ENCODE measurements at regions not wholly inside any gene's neighbourhood (a gene's known extent, or its start where the extent isn't known, plus 50 kb on each side); places are given as distances from the start of the nearest gene placed in this dataset.

DNA sequence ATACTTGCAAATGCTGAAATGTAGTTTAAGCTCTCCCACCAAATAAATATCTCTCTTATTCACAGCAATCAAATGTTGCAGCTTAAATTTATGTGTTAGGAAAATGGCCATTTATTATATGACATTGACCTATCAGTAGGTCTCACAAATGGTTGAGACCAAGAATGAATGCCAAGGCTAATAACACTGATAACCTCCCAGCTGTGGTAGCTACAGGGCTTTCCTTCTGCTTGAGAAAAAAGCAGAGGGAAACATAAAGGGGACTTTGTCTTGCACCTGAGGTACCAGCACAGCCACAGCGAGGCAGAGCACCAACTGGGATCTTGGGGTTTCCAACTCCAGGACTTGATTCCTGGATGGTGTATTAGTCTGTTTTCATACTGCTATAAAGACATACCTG is 73.1 kb upstream of the TTC14 start:
- FAIRE-seq (no peak), DNase-seq (ENCODE audit: insufficient read length, low spot score) (no peak)

DNA sequence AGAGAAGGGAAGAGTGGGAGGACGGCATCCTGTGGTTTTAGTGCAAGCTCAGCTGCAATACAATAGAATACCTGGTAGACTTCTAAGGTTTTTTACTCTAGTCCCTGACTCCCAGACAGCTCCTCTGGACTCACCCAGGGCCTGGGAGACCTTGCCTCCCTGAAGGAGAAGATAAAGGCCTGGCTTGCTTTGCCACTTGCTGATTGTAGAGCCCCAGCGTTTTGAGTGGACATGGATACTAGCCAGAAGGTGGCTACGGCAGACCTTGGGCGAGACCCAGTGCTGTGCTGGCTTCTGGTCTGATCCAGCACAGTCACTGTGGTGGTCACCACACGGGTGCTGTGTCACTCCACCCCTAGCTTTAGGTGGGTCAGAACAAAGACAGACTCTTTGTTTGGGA is 72.2 kb upstream of the TTC14 start:
- FAIRE-seq (no peak), DNase-seq (ENCODE audit: insufficient read length, low spot score) (no peak)

DNA sequence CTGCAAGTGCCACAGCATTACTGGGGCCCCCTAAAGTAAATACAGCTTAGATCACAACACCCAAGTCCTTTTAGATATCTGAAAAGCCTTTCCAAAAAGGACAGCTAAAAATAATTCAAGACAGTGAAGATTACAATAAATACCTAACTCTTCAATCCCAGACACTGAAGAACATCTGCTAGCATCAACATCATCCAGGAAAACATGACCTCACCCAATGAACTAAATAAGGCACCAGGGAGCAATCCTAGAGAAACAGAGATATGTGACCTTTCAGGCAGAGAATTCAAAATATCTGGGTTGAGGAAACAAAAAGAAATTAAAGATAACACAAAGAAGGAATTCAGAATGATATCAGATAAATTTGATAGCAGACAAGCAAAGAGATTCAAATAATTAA is 71.7 kb upstream of the TTC14 start:
- FAIRE-seq (no peak), DNase-seq (ENCODE audit: insufficient read length, low spot score) (no peak)

DNA sequence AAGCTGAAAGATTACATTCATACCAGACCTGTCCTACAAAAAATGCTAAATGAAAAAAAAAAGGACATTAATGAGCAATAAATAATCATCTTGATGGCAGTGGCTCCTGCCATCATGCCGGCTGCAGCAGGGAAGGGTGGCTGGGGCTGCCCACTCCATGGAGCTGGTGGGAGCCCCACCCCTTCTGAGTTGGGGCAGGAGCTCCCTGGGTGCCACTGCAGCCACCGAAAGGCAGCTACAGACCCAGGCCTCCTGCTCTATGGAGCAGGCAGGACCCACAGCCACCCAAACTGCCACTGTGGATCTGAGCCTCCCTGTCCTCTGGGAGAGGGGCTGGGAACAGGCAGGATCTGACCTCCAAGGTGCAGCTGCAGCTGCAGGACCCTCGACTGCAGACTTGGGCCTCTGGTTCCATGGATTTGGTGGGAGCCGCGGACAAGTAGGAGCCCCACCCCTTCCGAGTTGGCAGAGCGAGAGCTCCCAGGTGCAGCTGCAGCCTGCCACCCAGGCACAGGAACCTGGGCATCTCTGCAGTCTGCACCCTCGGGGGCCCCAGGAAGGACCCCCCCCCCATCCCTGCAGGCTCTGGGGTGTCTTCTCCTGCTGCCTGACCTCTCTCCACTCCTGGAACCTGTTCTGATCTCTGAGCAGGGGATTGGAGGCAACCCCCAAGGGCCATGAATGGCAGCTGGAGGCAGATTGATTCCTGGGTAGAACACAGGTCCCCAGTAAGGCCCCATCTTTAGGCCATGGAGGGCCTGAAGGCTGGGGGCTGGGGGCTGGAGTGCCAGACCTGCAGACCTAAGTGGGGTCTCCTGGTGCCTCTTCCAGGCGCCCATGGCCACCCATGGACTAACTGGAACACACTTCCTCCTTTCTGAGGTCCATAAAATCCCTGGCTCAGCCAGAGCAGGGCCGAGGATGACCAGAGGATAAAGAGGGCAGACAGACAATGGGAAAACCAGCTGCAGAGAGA is 70.4 kb upstream of the TTC14 start:
- FAIRE-seq = no peak
- DNase-seq (ENCODE audit: insufficient read length, low spot score) = no peak

DNA sequence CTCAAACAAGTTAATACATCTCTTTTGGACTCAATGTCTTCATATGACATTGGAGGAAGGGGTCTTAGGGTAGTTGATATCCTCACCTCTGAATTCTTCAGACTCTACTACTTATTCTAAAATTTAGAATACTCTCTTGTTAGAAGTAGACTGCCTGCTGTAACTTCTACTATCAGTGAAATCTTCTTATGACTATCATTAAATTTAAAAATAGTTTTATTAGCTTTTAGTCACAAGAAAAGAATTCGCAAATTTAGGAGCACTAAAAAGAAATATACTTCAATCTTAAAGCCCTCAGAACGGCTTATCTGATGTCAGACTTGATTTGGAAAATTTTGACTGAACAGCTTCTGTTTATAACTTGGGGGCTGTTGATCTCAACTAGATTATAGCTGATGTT is 67.1 kb upstream of the TTC14 start:
- FAIRE-seq = no peak

DNA sequence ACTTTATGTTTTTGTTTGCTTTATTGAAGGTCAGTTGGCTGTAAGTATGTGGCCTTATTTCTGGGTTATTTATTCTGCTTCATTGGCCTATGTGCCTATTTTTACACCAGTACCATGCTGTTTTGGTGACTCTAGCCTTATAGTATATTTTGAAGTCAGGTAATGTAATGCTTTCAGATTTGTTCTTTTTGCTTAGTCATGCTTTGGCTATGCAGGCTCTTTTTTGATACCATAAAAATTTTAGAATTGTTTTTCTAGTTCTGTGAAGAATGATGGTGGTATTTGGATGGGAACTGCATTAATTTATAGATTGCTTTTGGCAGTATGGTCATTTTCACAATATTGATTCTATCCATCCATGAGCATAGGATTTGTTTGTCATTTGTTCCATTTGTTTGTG is 63.5 kb upstream of the TTC14 start:
- no peak for FAIRE-seq
- DNase-seq (ENCODE audit: insufficient read length, low spot score) = no peak

More for the DNA sequence above, 67.1 kb upstream of the TTC14 start:
- no peak for DNase-seq (ENCODE audit: insufficient read length, low spot score)

DNA sequence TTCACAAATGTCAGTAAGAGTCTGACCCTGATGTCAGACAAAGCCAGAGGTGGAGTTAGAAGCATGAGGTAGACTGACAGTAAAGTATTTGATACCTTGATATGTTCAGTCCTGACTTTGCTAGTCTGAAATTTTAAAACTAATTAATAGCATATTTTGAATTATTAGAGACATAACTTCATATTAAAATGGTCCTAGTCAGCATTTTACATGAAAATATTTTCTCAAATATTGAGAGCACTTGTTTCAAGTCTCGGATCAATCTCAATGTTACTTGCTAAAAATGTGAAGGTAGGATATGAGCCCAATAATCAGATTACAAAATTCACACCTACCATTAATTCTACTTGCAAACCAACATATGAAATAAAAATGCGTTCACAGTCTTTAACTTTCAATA is 58.1 kb upstream of the TTC14 start:
- DNase-seq (ENCODE audit: insufficient read length, low spot score) (no peak), FAIRE-seq (no peak)

DNA sequence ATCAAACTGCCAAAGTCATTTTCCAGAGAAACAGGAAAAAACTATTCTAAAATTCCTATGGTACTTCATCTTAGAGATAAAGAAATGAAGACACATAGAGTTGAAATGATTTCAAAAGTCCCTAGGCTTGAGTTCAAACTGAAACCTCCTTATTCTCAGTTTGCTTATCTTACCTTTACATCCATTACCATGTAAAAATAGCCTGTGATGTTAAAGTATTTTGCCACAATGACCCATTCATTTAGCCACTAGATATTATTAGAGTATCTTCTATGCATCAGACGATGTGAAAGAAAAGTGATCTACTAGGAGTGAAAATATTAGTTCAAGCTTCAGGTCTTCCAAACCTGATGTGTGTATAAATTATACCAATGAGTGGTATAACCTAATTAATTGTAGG is 55.1 kb upstream of the TTC14 start:
- DNase-seq (ENCODE audit: insufficient read length, low spot score) (no peak), FAIRE-seq (no peak)

DNA sequence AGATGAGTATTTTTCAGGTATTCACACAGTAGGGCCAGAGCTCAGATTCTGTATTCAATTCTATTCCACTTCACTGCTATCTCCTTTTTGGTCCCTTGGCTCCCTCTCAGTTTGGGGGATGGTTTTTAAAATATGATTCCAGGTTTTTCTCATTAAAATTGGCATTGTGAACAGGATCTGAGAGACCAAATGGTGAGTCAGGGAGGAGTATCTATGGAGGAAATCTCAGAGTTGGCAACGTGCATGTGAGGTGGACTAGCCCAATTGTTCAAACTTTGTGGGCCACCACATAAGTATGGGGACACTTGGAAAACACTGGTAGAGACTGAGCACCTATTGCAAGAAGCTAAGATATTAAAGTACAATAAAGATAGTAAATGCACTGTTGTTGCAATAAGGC is 53.9 kb upstream of the TTC14 start:
- FAIRE-seq (no peak), DNase-seq (ENCODE audit: insufficient read length, low spot score) (no peak)
